ENCODE measurements at regions not wholly inside any gene's neighbourhood (a gene's known extent, or its start where the extent isn't known, plus 50 kb on each side); places are given as distances from the start of the nearest gene placed in this dataset.

DNA sequence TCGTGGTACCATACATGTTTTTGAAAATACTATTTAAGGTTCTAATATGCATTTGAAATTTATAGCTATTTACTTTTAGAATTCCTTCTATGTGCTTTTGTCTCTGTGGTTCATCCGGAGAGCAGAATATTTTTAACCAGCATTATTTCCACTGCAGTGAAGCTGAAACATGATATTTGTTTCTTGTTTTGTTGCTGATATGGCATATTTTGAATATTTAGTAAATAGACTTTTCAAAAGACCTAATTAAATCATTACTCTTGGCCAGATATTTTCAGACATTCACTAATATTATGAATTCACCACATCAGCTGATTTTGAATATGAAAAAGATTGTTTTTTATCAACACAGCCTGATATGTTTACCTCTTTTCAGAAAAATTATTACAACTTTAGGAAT is 87.0 kb downstream of the FAT4 start:
- TF ChIP-seq, protein P1, sequence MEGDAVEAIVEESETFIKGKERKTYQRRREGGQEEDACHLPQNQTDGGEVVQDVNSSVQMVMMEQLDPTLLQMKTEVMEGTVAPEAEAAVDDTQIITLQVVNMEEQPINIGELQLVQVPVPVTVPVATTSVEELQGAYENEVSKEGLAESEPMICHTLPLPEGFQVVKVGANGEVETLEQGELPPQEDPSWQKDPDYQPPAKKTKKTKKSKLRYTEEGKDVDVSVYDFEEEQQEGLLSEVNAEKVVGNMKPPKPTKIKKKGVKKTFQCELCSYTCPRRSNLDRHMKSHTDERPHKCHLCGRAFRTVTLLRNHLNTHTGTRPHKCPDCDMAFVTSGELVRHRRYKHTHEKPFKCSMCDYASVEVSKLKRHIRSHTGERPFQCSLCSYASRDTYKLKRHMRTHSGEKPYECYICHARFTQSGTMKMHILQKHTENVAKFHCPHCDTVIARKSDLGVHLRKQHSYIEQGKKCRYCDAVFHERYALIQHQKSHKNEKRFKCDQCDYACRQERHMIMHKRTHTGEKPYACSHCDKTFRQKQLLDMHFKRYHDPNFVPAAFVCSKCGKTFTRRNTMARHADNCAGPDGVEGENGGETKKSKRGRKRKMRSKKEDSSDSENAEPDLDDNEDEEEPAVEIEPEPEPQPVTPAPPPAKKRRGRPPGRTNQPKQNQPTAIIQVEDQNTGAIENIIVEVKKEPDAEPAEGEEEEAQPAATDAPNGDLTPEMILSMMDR (IDR thresholded peaks at IDR 0.05) = no peak

DNA sequence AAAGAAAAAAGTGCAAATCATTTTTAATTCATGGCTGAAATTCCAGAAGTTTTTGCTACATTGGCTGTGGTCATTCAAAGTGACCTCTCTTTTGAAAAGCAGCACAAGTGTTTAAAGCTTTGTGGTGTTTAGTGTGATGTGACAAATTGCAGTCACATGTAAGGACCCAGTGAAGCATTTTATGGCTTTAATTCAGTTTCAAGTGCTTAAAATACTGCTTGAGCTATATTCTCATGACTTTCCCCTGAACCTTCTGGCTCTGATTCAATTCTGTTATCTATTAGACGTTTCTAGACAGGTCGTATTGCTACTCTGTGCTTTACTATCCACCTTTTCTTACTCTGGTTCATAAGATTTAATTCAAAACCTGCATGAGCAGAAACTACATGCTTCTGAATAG is 105.8 kb downstream of the FAT4 start:
- TF ChIP-seq, protein P1 (IDR thresholded peaks at IDR 0.05) = no peak

DNA sequence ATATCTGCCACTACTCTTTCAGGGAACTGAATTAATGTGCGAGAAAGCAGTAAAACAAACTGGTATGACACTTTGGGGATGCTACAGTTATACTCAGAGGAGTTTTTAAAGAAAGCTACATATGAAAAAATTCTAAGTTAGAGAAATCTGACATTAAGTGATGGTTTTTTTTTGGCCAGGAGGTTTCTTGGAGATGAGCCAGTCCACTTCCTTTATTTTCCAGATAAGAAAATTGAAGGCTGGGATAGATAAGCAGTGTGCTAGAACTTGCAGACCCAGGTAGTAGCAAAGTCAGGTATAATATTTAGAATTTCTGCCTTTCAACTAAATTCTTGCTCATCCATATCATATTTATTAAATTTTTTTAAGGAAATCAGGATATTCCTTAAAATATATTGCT is 106.8 kb downstream of the FAT4 start:
- TF ChIP-seq, protein P1 (IDR thresholded peaks at IDR 0.05) = no peak

DNA sequence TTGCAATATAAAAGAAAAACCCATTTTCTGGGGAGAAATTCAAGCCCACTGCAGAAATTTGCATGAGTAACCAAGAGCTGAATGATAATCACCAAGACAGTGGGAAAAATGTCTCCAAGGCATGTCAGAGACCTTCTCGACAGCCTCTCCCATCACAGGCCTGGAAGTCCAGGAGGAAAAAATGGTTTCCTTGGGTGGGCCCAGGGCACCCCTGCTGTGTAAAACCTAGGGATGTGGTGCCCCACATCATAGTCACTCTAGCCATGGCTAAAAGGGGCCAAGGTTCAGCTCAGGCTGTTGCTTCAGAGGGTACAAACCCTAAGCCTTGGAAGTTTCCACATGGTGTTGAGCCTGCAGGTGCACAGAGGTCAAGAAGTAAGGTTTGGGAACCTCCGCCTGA is 108.4 kb downstream of the FAT4 start:
- TF ChIP-seq, protein P1 (IDR thresholded peaks at IDR 0.05) = no peak

DNA sequence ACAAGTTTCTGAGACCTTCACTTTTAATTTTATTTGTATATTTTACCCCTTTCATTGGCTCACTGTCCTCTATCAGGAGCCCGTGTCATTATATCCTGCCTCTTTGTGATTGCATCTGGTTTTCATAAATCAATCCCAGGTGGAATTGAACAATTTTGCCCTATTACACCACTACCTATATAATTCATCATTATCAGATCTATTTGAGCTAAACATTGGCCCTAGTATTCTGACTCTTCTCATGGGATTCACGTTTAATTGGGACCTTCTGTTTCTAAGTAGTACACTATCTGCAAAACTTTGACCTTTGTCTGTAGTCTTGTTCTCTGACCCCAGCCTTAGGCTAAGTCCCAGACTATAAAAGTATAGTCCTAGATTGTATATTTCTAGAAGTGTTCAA is 114.1 kb downstream of the FAT4 start:
- TF ChIP-seq, protein P1 (IDR thresholded peaks at IDR 0.05) = no peak

DNA sequence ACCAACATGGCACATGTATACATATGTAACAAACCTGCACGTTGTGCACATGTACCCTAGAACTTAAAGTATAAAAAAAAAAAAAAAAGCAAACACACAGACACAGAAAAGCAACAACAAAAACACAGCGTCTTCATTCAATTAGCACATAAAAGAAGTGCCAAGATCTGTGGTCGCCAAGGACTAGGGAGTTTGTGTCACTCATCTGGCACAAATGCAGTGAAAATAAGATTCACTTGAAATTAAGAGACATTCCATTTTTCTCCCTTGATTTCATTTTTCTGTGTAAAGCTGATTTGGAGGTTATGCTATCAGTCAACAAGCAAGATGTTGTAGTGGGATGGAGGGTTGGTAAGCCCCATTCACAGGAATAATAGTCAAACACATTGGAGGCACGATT is 115.3 kb downstream of the FAT4 start:
- TF ChIP-seq, protein P1 (IDR thresholded peaks at IDR 0.05) = no peak

DNA sequence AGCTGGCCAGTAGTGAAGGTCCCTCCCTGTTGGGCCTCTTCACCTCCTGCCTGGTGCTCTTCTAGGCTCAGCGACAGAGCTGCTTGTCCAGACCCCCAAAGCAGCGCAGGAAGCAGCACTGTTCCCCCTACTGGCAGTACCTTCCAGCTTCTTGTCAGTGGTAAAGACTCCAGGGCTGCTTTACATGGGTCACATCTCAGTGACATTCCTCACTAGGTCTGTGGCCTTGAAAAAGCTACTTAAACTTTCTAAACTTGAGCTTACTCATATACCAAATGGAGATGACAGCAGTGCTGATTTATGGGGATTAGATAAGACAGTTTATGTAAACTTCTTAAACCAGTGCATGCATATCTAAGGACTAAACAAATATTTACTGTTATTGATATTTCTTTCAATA is 117.3 kb downstream of the FAT4 start:
- TF ChIP-seq, protein P1 (IDR thresholded peaks at IDR 0.05) = no peak

DNA sequence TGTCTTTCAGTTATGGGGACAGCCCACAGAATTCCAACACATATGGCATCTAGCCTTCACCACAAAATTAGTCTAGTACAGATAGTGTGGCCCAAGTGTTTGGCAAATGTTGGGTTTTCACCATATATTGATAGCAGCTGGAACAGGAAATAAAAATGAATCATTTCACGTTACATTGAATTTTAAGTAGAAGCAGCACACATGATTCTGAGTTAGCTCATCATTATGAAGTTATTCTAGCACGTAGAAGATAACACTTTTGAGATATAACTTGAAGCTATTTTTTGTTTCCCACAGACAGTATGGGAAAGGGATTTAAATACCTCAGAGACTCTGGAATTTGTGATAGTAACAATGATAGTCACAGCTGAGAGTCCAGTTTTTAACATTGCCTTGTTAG is 118.7 kb downstream of the FAT4 start:
- TF ChIP-seq, protein P1 (IDR thresholded peaks at IDR 0.05) = no peak
